ENCODE measurements at regions not wholly inside any gene's neighbourhood (a gene's known extent, or its start where the extent isn't known, plus 50 kb on each side); places are given as distances from the start of the nearest gene placed in this dataset.

- TF ChIP-seq CTCF (IDR thresholded peaks at IDR 0.05): no peak
- TF ChIP-seq POLR2AphosphoS5 (IDR thresholded peaks at IDR 0.05): no peak
- no peak for TF ChIP-seq POLR2A (IDR thresholded peaks at IDR 0.05)
These were observed 2046.8 kb upstream of the CDH9 start for GRCh38 chr5:29085142-29085541.
